GM21717 (cell line): ENCODE measurements at regions not wholly inside any gene's neighbourhood (a gene's known extent, or its start where the extent isn't known, plus 50 kb on each side); places are given as distances from the start of the nearest gene placed in this dataset.
"Not testable (repeated sequence)": the region's sequence is repeated elsewhere in the genome, so short reads cannot be mapped to it uniquely, and the experiment has no call there.

Experiments used
- ATAC-seq: cut with Tn5 transposase; IDR thresholded peaks from one replicate; pipeline ENCODE4 v1.9.1; 2021; ENCODE audit warnings: mild to moderate bottlenecking, moderate library complexity; ENCODE audit not compliant: unreplicated experiment

DNA sequence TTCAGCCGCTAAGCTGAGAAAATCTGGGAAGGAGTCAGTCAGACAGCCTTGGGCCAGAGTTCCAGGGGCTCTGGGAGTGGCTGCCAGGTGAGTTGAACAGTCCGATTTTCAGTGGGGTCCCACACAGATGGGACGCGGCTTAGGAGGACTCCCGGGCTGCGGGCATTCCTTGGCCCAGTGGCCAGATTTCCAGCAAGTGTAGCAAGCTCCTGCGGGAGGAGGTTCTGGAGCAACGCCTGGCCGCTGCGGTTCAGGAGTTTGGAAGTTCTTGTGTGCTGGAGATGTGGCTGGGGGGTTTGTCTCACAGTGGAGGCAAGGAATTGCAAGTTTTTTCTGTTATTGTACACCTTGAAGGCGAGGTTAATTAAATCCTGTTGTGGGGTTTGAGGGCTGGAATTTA lies 1020.1 kb upstream of the MANEA start:
- ATAC-seq, result not testable (repeated sequence)

- no peak for ATAC-seq
Measured at GRCh38 chr6:94548201-94548600, 1029.1 kb upstream of the MANEA start.

DNA sequence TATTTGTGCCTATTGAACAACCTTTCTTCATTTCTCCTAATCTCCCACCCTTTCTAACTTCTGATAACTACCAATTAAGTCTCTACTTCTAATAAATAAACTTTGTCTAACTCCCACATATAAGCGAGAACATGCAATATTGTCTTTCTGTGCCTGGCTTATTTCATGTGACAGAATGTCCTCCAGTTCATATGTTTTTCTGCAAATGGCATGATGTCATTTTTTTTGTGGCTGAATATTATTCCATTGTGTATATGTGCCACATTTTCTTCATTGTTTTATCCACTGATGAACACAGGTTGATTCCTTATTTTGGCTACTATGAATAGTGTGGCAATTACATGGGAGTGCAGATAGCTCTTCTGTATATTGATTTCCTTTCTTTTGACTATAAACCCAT lies 1041.5 kb upstream of the MANEA start:
- ATAC-seq, result no peak

GRCh38 chr6:94511502-94512088 lies 1065.7 kb upstream of the MANEA start:
- no peak for ATAC-seq

GRCh38 chr6:94510877-94511276 lies 1066.5 kb upstream of the MANEA start:
- ATAC-seq, result no peak

GRCh38 chr6:94501516-94501915 lies 1075.8 kb upstream of the MANEA start:
- no peak for ATAC-seq

GRCh38 chr6:94498099-94498498 lies 1078.7 kb upstream of the EPHA7 start:
- no peak for ATAC-seq

DNA sequence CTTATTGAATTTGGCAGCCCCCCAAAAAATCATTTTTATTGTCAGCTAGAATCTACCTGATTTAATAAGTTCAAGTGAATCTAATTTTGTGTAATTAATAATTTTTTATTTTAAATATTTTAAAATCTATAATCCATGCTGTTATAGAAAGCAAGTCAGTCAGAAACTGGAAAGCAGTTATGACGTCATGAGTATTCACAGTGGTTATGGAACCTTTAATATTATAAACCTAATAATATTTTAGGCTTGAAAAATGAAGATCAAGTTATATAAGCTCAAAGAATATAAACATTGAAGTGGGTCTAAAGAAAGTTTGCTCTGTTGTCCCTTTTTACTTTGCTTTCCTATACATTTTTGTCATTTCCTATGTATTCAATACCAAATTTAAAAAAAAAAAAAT lies 1075.1 kb upstream of the EPHA7 start:
- ATAC-seq, result no peak

GRCh38 chr6:94487371-94487770 lies 1068.0 kb upstream of the EPHA7 start:
- ATAC-seq, result no peak

DNA sequence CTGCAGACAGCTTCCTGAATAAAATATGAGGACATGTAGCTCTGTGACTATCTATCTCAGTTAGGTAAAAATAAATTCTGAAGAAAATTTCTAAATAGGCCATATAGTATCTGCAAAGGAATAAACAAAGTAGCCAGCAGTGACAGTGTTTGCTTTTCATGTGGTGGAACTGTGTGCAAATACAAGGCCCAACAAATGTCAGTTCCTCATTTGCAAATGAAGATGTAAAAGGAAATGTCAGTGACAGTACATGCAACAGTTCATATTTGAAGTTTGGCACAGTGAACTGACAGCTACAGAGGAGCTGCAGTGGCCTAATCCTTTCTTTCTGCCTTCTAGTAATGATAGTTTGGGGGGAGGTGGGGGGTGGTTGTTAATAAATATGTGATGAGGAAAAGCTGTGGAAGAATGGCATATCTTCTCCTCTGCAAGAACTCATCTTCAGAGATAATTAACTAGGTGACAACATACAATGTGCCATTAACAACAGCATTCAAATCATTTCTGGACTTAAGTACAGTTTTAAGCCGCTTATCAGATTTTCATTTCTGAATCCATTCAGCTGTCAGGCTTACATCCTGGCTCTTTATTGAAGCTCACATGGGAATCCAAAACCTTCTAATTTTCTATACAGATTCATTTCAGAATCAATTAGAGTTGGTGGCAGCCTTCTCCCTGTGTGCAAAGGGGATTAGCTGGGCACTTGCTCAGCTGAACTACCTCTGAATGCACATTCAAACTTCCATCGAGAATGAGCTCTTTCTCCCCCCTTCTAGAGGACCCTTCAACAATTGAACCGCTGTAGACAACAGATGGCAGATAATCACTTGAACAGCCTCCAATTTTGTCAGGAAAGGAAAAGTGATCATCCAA lies 1059.0 kb upstream of the EPHA7 start:
- no peak for ATAC-seq

GRCh38 chr6:94468830-94469229 lies 1049.5 kb upstream of the EPHA7 start:
- ATAC-seq, result no peak

GRCh38 chr6:94464018-94464510 lies 1044.7 kb upstream of the EPHA7 start:
- ATAC-seq, result no peak

DNA sequence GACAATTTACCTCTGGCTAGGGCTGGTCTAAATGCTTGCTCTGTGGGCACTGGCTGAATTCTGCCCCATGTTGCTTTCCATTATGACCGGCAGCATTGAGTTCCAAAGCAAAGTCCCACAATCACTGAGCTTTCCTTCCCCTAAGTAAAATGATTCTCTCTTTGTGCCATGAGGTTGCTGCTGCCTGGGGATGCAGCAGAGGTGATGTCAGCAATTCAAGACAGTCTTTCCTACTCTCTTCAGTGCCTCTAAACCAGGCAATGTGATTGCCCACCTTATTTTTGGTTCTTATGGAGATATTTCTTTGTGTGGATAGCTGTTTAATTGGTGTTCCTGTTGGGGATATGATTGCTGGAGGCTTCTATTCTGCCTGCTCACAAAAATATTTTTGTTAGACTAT lies 1043.9 kb upstream of the EPHA7 start:
- ATAC-seq, result no peak

- no peak for ATAC-seq
Measured at GRCh38 chr6:94462231-94462630, 1042.9 kb upstream of the EPHA7 start.

GRCh38 chr6:94456266-94456665 lies 1036.9 kb upstream of the EPHA7 start:
- no peak for ATAC-seq

- no peak for ATAC-seq
Measured at GRCh38 chr6:94454231-94454630, 1034.9 kb upstream of the EPHA7 start.

DNA sequence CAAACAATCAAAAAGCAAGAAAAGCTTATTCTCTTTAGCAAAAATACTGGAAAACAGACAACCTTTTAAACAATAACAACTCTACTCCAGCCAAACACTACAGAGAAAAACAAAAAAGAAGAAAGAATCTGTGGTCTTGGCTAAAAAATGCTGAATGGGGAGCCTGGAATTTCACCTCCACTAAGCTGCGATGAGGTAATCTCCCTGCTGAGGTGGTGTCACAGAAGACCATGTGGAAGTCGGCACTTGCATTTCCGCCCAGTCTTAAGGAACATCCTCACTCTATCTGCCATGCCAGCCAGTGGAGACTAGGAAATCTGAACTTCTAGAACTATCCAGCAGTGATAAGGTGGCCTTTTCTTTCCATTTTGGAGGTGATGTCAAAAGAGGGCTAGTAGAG lies 1026.8 kb upstream of the EPHA7 start:
- ATAC-seq, result no peak

- ATAC-seq, result no peak
Measured at GRCh38 chr6:94443701-94444100, 1024.3 kb upstream of the EPHA7 start.

DNA sequence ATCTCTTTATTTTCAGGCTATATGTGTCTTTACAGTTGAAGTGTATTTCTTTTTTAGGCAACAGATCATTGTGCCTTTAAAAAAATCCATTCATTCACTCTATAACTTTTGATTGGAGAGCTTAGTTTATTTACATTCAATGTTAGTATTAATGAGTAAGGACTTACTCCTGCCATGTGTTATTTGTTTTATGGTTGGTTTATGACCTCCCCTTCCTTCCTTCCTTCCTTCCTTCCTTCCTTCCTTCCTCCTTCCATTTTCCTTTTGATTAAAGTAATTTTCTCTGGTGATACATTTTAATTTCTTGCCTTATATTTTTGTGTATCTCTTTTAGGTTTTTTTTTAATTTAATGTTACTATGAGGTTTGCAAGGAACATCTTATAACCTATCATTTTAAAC lies 1005.3 kb upstream of the EPHA7 start:
- no peak for ATAC-seq

DNA sequence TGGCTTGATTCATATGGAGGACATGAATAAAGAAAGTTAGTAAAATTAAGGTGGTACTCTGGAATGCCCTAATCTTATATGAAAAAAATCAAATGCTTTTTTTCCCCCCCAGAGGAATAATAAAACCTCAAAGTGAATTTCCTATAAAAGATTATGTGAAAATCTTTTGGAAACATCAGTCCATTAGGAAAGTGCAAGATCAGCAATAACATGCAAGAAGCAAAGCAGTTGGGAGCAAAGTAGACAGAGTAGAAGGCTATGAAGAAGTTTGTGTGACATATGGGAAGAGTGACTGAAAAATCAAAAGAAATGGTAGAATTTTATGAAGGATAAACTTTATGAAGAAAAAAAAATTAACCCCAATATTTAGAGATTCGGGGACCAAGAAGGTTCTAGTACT lies 998.0 kb upstream of the EPHA7 start:
- no peak for ATAC-seq

- ATAC-seq, result no peak
Measured at GRCh38 chr6:94414041-94414440, 994.7 kb upstream of the EPHA7 start.

- ATAC-seq, result no peak
Measured at GRCh38 chr6:94401311-94401710, 982.0 kb upstream of the EPHA7 start.
